ENCODE measurements at regions not wholly inside any gene's neighbourhood (a gene's known extent, or its start where the extent isn't known, plus 50 kb on each side); places are given as distances from the start of the nearest gene placed in this dataset.

- Histone ChIP-seq H3K9ac (no peak overlapping the region), H4K20me1 (no peaks in the 10 kb centered on the region), H3K4me2 (no peak overlapping the region), H3K9me3 (replicated peaks in 1 of 11) (peaks cover 0 to 14% (median 6%) of the 10 kb centered on the region in 11 experiments; a peak in 2 of 22 replicates), H3K4me1 (no peaks in the 10 kb centered on the region), H3K36me3 (no peaks in the 10 kb centered on the region), H3K27me3 (no peaks in the 10 kb centered on the region), H3K27ac (no peak overlapping the region), H3K4me3 (no peak overlapping the region)
- TF ChIP-seq Cebpa-rat (IDR thresholded peaks at IDR 0.05): no peak
Observed at GRCh38 chr5:159645179-159645846, 271.0 kb upstream of the ADRA1B start.

GRCh38 chr5:159650803-159651202, 265.5 kb upstream of the ADRA1B start:
- H3K27me3 ChIP-seq: no peaks in the 10 kb centered on the region
- H3K4me1 ChIP-seq: no peaks in the 10 kb centered on the region
- H3K4me2 ChIP-seq: no peak overlapping the region
- TF ChIP-seq Cebpa-rat (IDR thresholded peaks at IDR 0.05): no peak
- H3K27ac ChIP-seq: no peak overlapping the region
- no peaks in the 10 kb centered on the region for H3K9me3 ChIP-seq (replicated peaks in 1 of 11)
- no peak overlapping the region for H3K4me3 ChIP-seq
- H3K9ac ChIP-seq: no peak overlapping the region
- no peaks in the 10 kb centered on the region for H3K36me3 ChIP-seq
- no peaks in the 10 kb centered on the region for H4K20me1 ChIP-seq

- H3K36me3 ChIP-seq: no peaks in the 10 kb centered on the region
- no peak overlapping the region for H3K27ac ChIP-seq
- no peak for TF ChIP-seq Cebpa-rat (IDR thresholded peaks at IDR 0.05)
- no peaks in the 10 kb centered on the region for H3K4me1 ChIP-seq
- H3K27me3 ChIP-seq: no peaks in the 10 kb centered on the region
- H3K4me2 ChIP-seq: no peak overlapping the region
- no peaks in the 10 kb centered on the region for H3K9me3 ChIP-seq (replicated peaks in 1 of 11)
- no peak overlapping the region for H3K4me3 ChIP-seq
- no peak overlapping the region for H3K9ac ChIP-seq
- H4K20me1 ChIP-seq: no peaks in the 10 kb centered on the region
Observed at GRCh38 chr5:159655757-159656409, 260.4 kb upstream of the ADRA1B start.

- H3K36me3 ChIP-seq: no peaks in the 10 kb centered on the region
- no peaks in the 10 kb centered on the region for H4K20me1 ChIP-seq
- no peak for TF ChIP-seq Cebpa-rat (IDR thresholded peaks at IDR 0.05)
- no peak overlapping the region for H3K9ac ChIP-seq
- no peak overlapping the region for H3K4me2 ChIP-seq
- H3K9me3 ChIP-seq (replicated peaks in 1 of 11): no peaks in the 10 kb centered on the region
- no peak overlapping the region for H3K27ac ChIP-seq
- no peaks in the 10 kb centered on the region for H3K27me3 ChIP-seq
- H3K4me1 ChIP-seq: 0 out of 20 replicates have a peak, but pooled peaks cover 0 to 5% (median 0%) of the 10 kb centered on the region in 10 experiments
- no peak overlapping the region for H3K4me3 ChIP-seq
Observed at GRCh38 chr5:159657298-159657697, 259.0 kb upstream of the ADRA1B start.

- no peaks in the 10 kb centered on the region for H3K9me3 ChIP-seq (replicated peaks in 1 of 11)
- H4K20me1 ChIP-seq: no peaks in the 10 kb centered on the region
- H3K4me2 ChIP-seq: no peak overlapping the region
- no peaks in the 10 kb centered on the region for H3K36me3 ChIP-seq
- TF ChIP-seq Cebpa-rat (IDR thresholded peaks at IDR 0.05): no peak
- no peaks in the 10 kb centered on the region for H3K27me3 ChIP-seq
- 0 out of 20 replicates have a peak, but pooled peaks cover 0 to 5% (median 0%) of the 10 kb centered on the region in 10 experiments for H3K4me1 ChIP-seq
- no peak overlapping the region for H3K4me3 ChIP-seq
- no peak overlapping the region for H3K9ac ChIP-seq
- H3K27ac ChIP-seq: no peak overlapping the region
Observed at GRCh38 chr5:159657771-159658170, 258.5 kb upstream of the ADRA1B start.

GRCh38 chr5:159658266-159658925, 257.9 kb upstream of the ADRA1B start:
- H3K9me3 ChIP-seq (replicated peaks in 1 of 11): no peaks in the 10 kb centered on the region
- no peak for TF ChIP-seq Cebpa-rat (IDR thresholded peaks at IDR 0.05)
- H3K27me3 ChIP-seq: no peaks in the 10 kb centered on the region
- H4K20me1 ChIP-seq: no peaks in the 10 kb centered on the region
- H3K4me2 ChIP-seq: no peak overlapping the region
- no peaks in the 10 kb centered on the region for H3K36me3 ChIP-seq
- H3K4me3 ChIP-seq: no peak overlapping the region
- 0 out of 20 replicates have a peak, but pooled peaks cover 0 to 5% (median 0%) of the 10 kb centered on the region in 10 experiments for H3K4me1 ChIP-seq
- no peak overlapping the region for H3K27ac ChIP-seq
- H3K9ac ChIP-seq: no peak overlapping the region

- H3K27me3 ChIP-seq: no peaks in the 10 kb centered on the region
- no peak overlapping the region for H3K27ac ChIP-seq
- H3K36me3 ChIP-seq: no peaks in the 10 kb centered on the region
- H3K9me3 ChIP-seq (replicated peaks in 1 of 11): no peaks in the 10 kb centered on the region
- H4K20me1 ChIP-seq: no peaks in the 10 kb centered on the region
- no peak overlapping the region for H3K4me2 ChIP-seq
- H3K9ac ChIP-seq: no peak overlapping the region
- no peak overlapping the region for H3K4me3 ChIP-seq
- 0 out of 20 replicates have a peak, but pooled peaks cover 0 to 5% (median 0%) of the 10 kb centered on the region in 10 experiments for H3K4me1 ChIP-seq
- no peak for TF ChIP-seq Cebpa-rat (IDR thresholded peaks at IDR 0.05)
Observed at GRCh38 chr5:159660401-159660800, 255.9 kb upstream of the ADRA1B start.

- no peak overlapping the region for H3K4me3 ChIP-seq
- no peaks in the 10 kb centered on the region for H3K36me3 ChIP-seq
- no peak overlapping the region for H3K27ac ChIP-seq
- 0 out of 20 replicates have a peak, but pooled peaks cover 0 to 5% (median 0%) of the 10 kb centered on the region in 10 experiments for H3K4me1 ChIP-seq
- no peaks in the 10 kb centered on the region for H3K27me3 ChIP-seq
- no peak for TF ChIP-seq Cebpa-rat (IDR thresholded peaks at IDR 0.05)
- no peaks in the 10 kb centered on the region for H3K9me3 ChIP-seq (replicated peaks in 1 of 11)
- H3K4me2 ChIP-seq: no peak overlapping the region
- no peak overlapping the region for H3K9ac ChIP-seq
- no peaks in the 10 kb centered on the region for H4K20me1 ChIP-seq
Observed at GRCh38 chr5:159663986-159664385, 252.3 kb upstream of the ADRA1B start.

- no peak for TF ChIP-seq Cebpa-rat (IDR thresholded peaks at IDR 0.05)
Observed at GRCh38 chr5:159667286-159667685, 249.0 kb upstream of the ADRA1B start.

More at GRCh38 chr5:159667286-159667685, 249.0 kb upstream of the ADRA1B start:
- Histone ChIP-seq H4K20me1 (no peaks in the 10 kb centered on the region), H3K4me1 (no peaks in the 10 kb centered on the region), H3K27me3 (no peaks in the 10 kb centered on the region), H3K36me3 (no peaks in the 10 kb centered on the region), H3K9me3 (replicated peaks in 1 of 11) (peaks cover 0 to under 1% (median 0%) of the 10 kb centered on the region in 11 experiments; a peak in 1 of 22 replicates), H3K4me3 (no peak overlapping the region), H3K4me2 (no peak overlapping the region), H3K27ac (no peak overlapping the region), H3K9ac (no peak overlapping the region)
